PFSK-1 (cell line): ENCODE measurements at regions not wholly inside any gene's neighbourhood (a gene's known extent, or its start where the extent isn't known, plus 50 kb on each side); places are given as distances from the start of the nearest gene placed in this dataset.

Experiments used
- FOXP2 ChIP-seq: optimal IDR thresholded peaks from 2 replicates; pipeline ENCODE3; 2011; ENCODE audit warnings: borderline replicate concordance, control low read depth, inconsistent platforms; ENCODE audit not compliant: insufficient read depth; ENCODE audit errors: extremely low read length, extremely low read depth
- POLR2AphosphoS5 ChIP-seq: IDR thresholded peaks from 2 replicates; pipeline ENCODE4 v1.6.1; 2012; ENCODE audit warnings: low read depth, mild to moderate bottlenecking, control low read depth, low read length, moderate library complexity
- SIN3A ChIP-seq: IDR thresholded peaks from 2 replicates; pipeline ENCODE4 v1.6.1; 2012; ENCODE audit warnings: mild to moderate bottlenecking, low read length, moderate library complexity, borderline replicate concordance; ENCODE audit not compliant: insufficient read depth
- TAF1 ChIP-seq: IDR thresholded peaks from 2 replicates; pipeline ENCODE4 v1.6.1; 2012; ENCODE audit warnings: low read length, control low read depth, borderline replicate concordance; ENCODE audit not compliant: insufficient read depth

GRCh38 chr18:25713103-25713502 lies 361.1 kb upstream of the ZNF521 start:
- no peak for TF ChIP-seq POLR2AphosphoS5
- no peak for TF ChIP-seq FOXP2
- no peak for TF ChIP-seq TAF1
- no peak for TF ChIP-seq SIN3A
